ENCODE measurements at regions not wholly inside any gene's neighbourhood (a gene's known extent, or its start where the extent isn't known, plus 50 kb on each side); places are given as distances from the start of the nearest gene placed in this dataset.

- Histone ChIP-seq H4K20me1 (ENCODE audit: control insufficient read depth, insufficient read depth) (no peaks in the 10 kb centered on the region), H3K4me1 (ENCODE audit: control insufficient read depth, insufficient read depth, low read length) (no peaks in the 10 kb centered on the region; the same call in 1 of the 2 replicates), H3K27ac (ENCODE audit: control insufficient read depth, insufficient read depth) (no peak overlapping the region), H3K4me3 (peak overlapping the region; percentile 97; the same call in 1 of the 2 replicates), H3K27me3 (replicated peaks in 1 of 2; ENCODE audit: control insufficient read depth in 2 of 2, insufficient read depth in 2 of 2, low read length in 1 of 2) (no peaks in the 10 kb centered on the region), H3K9ac (ENCODE audit: control insufficient read depth, insufficient read depth, low read length) (no peak overlapping the region), H2AFZ (ENCODE audit: control insufficient read depth, low read depth, low read length) (no peak overlapping the region), H3K9me3 (replicated peaks; ENCODE audit: control insufficient read depth, insufficient read depth, low read length) (no peaks in the 10 kb centered on the region; the same call in 2 of the 3 replicates), H3K79me2 (ENCODE audit: control insufficient read depth, insufficient read depth, low read length) (peaks cover 5% of the 10 kb centered on the region), H3K36me3 (ENCODE audit: control insufficient read depth in 2 of 2, insufficient read depth in 2 of 2, low read length in 1 of 2) (no peaks in the 10 kb centered on the region), H3K4me2 (ENCODE audit: control insufficient read depth, insufficient read depth) (peak overlapping the region; percentile 83)
- ChIA-PET RAD21 (ENCODE audit: unreplicated experiment) (no interaction called here), POLR2A (no interaction called here), SMC1A (ENCODE audit: uncharacterized antibody, unreplicated experiment) (no interaction called here), CTCF (no interaction called here)
- FAIRE-seq (no peak), DNase-seq (ENCODE audit: low read depth, low spot score) (no peak), ATAC-seq (no peak)
- no TSS peak for BruUV-seq (replicated peaks)
- intact Hi-C loops (cut with micrococcal nuclease; ENCODE audit: unreplicated experiment), result no loop called here
- WGBS (ENCODE audit: insufficient coverage, insufficient replicate concordance, low lambda C conversion rate, missing lambda C conversion rate), result 18% methylated on average over 10 of the region's 10 CpGs
- in situ Hi-C loops (cut with MboI), result loop anchor here (10.0 kb wide), 1 partner anchor 1156 kb away; the partner anchor contains the start of gene ASMTL
- no peak for TF ChIP-seq EZH2 (IDR thresholded peaks at IDR 0.05; ENCODE audit: borderline replicate concordance, control insufficient read depth, low read depth, low read length)
- TF ChIP-seq E2F8 (IDR thresholded peaks at IDR 0.05; ENCODE audit: low read depth, partially characterized antibody), result no peak
- TF ChIP-seq NRF1 (conservative IDR thresholded peaks at IDR 0.05; ENCODE audit: low read depth, low read length), result no peak
- no peak for TF ChIP-seq PML (IDR thresholded peaks at IDR 0.05; ENCODE audit: low read length)
- no peak for TF ChIP-seq CUX1 (IDR thresholded peaks at IDR 0.05; ENCODE audit: insufficient replicate concordance, low read depth, low read length)
- no peak for TF ChIP-seq MTA3 (IDR thresholded peaks at IDR 0.05; ENCODE audit: borderline replicate concordance, low read length)
- TF ChIP-seq IRF3 (IDR thresholded peaks at IDR 0.05), result no peak
- no peak for TF ChIP-seq MLLT1 (IDR thresholded peaks at IDR 0.05)
- TF ChIP-seq ZBED1 (IDR thresholded peaks at IDR 0.05; ENCODE audit: borderline replicate concordance), result no peak
- TF ChIP-seq SP1 (IDR thresholded peaks at IDR 0.05; ENCODE audit: low read depth, low read length), result no peak
- TF ChIP-seq YBX1 (IDR thresholded peaks at IDR 0.05), result no peak
- no peak for TF ChIP-seq JUND (IDR thresholded peaks at IDR 0.05; ENCODE audit: low read depth, low read length)
These were observed 80.6 kb upstream of the CD99 start for GRCh38 chrX:2610246-2611170.

Data from GM12878 (cell line).